Liver (tissue), 8 donors: ENCODE measurements at regions not wholly inside any gene's neighbourhood (a gene's known extent, or its start where the extent isn't known, plus 50 kb on each side); places are given as distances from the start of the nearest gene placed in this dataset.

Experiments used
- DNase-seq: peaks from one replicate; pipeline ENCODE4 v3.0.0-alpha.2; 2017; ENCODE audit warnings: low spot score
- H3K27ac ChIP-seq, 2 donors: one replicate each; pipeline ENCODE4 v1.7.0; 2013; ENCODE audit warnings: inconsistent platforms in 2 of 2, low read length in 2 of 2, control low read depth in 1 of 2, low read depth in 1 of 2, mild to moderate bottlenecking in 1 of 2
- H3K27me3 ChIP-seq, 4 donors: one replicate each; pipeline versions ENCODE4 v1.6.1 to v1.7.0; 2013; ENCODE audit warnings: low read length in 3 of 4, inconsistent platforms in 1 of 4, mild to moderate bottlenecking in 1 of 4, moderate library complexity in 1 of 4; ENCODE audit not compliant: control insufficient read depth in 4 of 4, insufficient read depth in 4 of 4
- H3K36me3 ChIP-seq, 4 donors: one replicate each; pipeline versions ENCODE4 v1.6.1 to v1.7.0; 2013; ENCODE audit warnings: low read length in 3 of 4, mild to moderate bottlenecking in 3 of 4, low read depth in 1 of 4, moderate library complexity in 1 of 4; ENCODE audit not compliant: control insufficient read depth in 4 of 4, insufficient read depth in 3 of 4
- H3K4me1 ChIP-seq, 4 donors: one replicate each; pipeline versions ENCODE4 v1.6.1 to v1.7.0; 2013; ENCODE audit warnings: low read length in 3 of 4, mild to moderate bottlenecking in 3 of 4, moderate library complexity in 1 of 4; ENCODE audit not compliant: control insufficient read depth in 4 of 4, insufficient read depth in 4 of 4
- H3K4me3 ChIP-seq, 3 donors: one replicate each; pipeline versions ENCODE4 v1.6.1 to v1.7.0; 2013; ENCODE audit warnings: low read length in 3 of 3, control low read depth in 1 of 3, low read depth in 1 of 3, mild to moderate bottlenecking in 1 of 3
- H3K9ac ChIP-seq, 2 donors: one replicate each; pipeline ENCODE4 v1.7.0; 2013; ENCODE audit warnings: low read length in 2 of 2, mild to moderate bottlenecking in 2 of 2, moderate library complexity in 2 of 2, control low read depth in 1 of 2, low read depth in 1 of 2
- H3K9me3 ChIP-seq, 4 donors: one replicate each; pipeline versions ENCODE4 v1.6.1 to v1.7.0; 2013; ENCODE audit warnings: low read length in 3 of 4; ENCODE audit not compliant: control insufficient read depth in 4 of 4
- EGR1 ChIP-seq, 2 donors: IDR thresholded peaks; 2 replicates each; pipeline ENCODE4 v1.6.1; 2016 to 2018; ENCODE audit warnings: antibody characterized with exemption in 2 of 2, low read depth in 2 of 2
- FOXA1 ChIP-seq: IDR thresholded peaks from 2 replicates; pipeline ENCODE4 v1.6.1; 2016; ENCODE audit warnings: antibody characterized with exemption
- GABPA ChIP-seq, 2 donors: IDR thresholded peaks in 1 of 2; conservative IDR thresholded peaks in 1 of 2; 2 replicates each; pipeline ENCODE4 v1.6.1; 2016; ENCODE audit warnings: antibody characterized with exemption in 2 of 2, mild to moderate bottlenecking in 1 of 2, moderate library complexity in 1 of 2
- HNF4A ChIP-seq, 2 donors: conservative IDR thresholded peaks; 2 replicates each; pipeline ENCODE4 v1.6.1; 2016; ENCODE audit warnings: antibody characterized with exemption in 2 of 2, mild to moderate bottlenecking in 2 of 2
- HNF4G ChIP-seq: IDR thresholded peaks from 2 replicates; pipeline ENCODE4 v1.6.1; 2016; ENCODE audit warnings: antibody characterized with exemption
- JUND ChIP-seq, 2 donors: IDR thresholded peaks; 2 replicates each; pipeline ENCODE4 v1.6.1; 2016; ENCODE audit warnings: antibody characterized with exemption in 2 of 2
- RAD21 ChIP-seq, 2 donors: IDR thresholded peaks; 2 replicates each; pipeline ENCODE4 v1.6.1; 2016; ENCODE audit warnings: antibody characterized with exemption in 2 of 2, mild to moderate bottlenecking in 2 of 2
- RXRA ChIP-seq, 2 donors: IDR thresholded peaks; 2 replicates each; pipeline ENCODE4 v1.6.1; 2017 to 2018; ENCODE audit warnings: antibody characterized with exemption in 2 of 2, mild to moderate bottlenecking in 1 of 2
- SP1 ChIP-seq: IDR thresholded peaks from 2 replicates; pipeline ENCODE4 v1.6.1; 2018; ENCODE audit warnings: antibody characterized with exemption, mild to moderate bottlenecking
- YY1 ChIP-seq: IDR thresholded peaks from 2 replicates; pipeline ENCODE4 v1.6.1; 2016; ENCODE audit warnings: antibody characterized with exemption, mild to moderate bottlenecking
- WGBS: extraction: QIAGEN DNeasy Blood & Tissue Kit; methylation state at CpG from one replicate; pipeline ENCODE4 v1.1.7; 2013; 5-methylcytosine and 5-hydroxymethylcytosine counted together
- TF ChIP-seq, protein P1 (sequence below): IDR thresholded peaks from 2 replicates; pipeline ENCODE4 v1.6.1; 2016; ENCODE audit warnings: antibody characterized with exemption
- TF ChIP-seq, protein P2 (sequence below): IDR thresholded peaks from 2 replicates; pipeline ENCODE4 v1.6.1; 2016; ENCODE audit warnings: antibody characterized with exemption
- TF ChIP-seq, protein P3 (sequence below): IDR thresholded peaks from 2 replicates; pipeline ENCODE4 v1.6.1; 2016; ENCODE audit warnings: antibody characterized with exemption
- TF ChIP-seq, protein P4 (sequence below): IDR thresholded peaks from 2 replicates; pipeline ENCODE4 v1.6.1; 2016; ENCODE audit warnings: antibody characterized with exemption, mild to moderate bottlenecking
- TF ChIP-seq, protein P5 (sequence below): fragments of 150-350 bp; IDR thresholded peaks from 2 replicates; pipeline ENCODE4 v1.5.1; 2017; ENCODE audit warnings: improper control_type of control experiment, low read depth, low read length; ENCODE audit not compliant: missing input control
- donor health status: healthy.
- donor health status: healthy.
- donor health status: healthy.
- donor health status: healthy.
- donor health status: healthy.

DNA sequence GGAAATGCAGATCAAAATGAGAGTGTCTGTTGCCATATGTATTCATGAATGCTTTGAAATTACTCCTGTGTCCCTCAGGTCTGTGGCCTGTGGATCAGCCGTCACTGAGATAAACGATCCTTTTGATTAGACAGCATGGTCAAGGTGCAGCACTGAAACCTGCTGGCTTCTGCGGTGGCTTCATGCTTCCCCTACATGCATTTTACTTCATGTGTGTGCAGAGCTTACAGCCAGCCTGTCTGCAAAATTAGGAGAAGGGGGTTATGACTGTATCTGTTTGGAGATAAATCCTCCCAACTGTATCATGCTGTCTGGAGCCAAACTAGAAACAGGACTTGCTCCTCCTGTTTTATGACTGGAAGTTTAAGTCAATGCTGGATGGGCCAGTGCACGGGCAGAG lies 71.0 kb upstream of the PLPP4 start:
- WGBS: 66% methylated on average over 4 of the region's 4 CpGs
- TF ChIP-seq RAD21 (IDR thresholded peaks at IDR 0.05) (no peak), YY1 (no peak), SP1 (no peak), FOXA1 (no peak), GABPA (IDR thresholded peaks at IDR 0.05 in 1 of 2, conservative IDR thresholded peaks at IDR 0.05 in 1 of 2) (no peak), RXRA (IDR thresholded peaks at IDR 0.05) (no peak), HNF4G (no peak), JUND (IDR thresholded peaks at IDR 0.05) (no peak)
- TF ChIP-seq, protein P1, sequence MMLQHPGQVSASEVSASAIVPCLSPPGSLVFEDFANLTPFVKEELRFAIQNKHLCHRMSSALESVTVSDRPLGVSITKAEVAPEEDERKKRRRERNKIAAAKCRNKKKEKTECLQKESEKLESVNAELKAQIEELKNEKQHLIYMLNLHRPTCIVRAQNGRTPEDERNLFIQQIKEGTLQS: no peak
- TF ChIP-seq, protein P2, sequence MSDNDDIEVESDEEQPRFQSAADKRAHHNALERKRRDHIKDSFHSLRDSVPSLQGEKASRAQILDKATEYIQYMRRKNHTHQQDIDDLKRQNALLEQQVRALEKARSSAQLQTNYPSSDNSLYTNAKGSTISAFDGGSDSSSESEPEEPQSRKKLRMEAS: no peak
- TF ChIP-seq, protein P3, sequence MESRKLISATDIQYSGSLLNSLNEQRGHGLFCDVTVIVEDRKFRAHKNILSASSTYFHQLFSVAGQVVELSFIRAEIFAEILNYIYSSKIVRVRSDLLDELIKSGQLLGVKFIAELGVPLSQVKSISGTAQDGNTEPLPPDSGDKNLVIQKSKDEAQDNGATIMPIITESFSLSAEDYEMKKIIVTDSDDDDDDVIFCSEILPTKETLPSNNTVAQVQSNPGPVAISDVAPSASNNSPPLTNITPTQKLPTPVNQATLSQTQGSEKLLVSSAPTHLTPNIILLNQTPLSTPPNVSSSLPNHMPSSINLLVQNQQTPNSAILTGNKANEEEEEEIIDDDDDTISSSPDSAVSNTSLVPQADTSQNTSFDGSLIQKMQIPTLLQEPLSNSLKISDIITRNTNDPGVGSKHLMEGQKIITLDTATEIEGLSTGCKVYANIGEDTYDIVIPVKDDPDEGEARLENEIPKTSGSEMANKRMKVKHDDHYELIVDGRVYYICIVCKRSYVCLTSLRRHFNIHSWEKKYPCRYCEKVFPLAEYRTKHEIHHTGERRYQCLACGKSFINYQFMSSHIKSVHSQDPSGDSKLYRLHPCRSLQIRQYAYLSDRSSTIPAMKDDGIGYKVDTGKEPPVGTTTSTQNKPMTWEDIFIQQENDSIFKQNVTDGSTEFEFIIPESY: no peak
- TF ChIP-seq, protein P4, sequence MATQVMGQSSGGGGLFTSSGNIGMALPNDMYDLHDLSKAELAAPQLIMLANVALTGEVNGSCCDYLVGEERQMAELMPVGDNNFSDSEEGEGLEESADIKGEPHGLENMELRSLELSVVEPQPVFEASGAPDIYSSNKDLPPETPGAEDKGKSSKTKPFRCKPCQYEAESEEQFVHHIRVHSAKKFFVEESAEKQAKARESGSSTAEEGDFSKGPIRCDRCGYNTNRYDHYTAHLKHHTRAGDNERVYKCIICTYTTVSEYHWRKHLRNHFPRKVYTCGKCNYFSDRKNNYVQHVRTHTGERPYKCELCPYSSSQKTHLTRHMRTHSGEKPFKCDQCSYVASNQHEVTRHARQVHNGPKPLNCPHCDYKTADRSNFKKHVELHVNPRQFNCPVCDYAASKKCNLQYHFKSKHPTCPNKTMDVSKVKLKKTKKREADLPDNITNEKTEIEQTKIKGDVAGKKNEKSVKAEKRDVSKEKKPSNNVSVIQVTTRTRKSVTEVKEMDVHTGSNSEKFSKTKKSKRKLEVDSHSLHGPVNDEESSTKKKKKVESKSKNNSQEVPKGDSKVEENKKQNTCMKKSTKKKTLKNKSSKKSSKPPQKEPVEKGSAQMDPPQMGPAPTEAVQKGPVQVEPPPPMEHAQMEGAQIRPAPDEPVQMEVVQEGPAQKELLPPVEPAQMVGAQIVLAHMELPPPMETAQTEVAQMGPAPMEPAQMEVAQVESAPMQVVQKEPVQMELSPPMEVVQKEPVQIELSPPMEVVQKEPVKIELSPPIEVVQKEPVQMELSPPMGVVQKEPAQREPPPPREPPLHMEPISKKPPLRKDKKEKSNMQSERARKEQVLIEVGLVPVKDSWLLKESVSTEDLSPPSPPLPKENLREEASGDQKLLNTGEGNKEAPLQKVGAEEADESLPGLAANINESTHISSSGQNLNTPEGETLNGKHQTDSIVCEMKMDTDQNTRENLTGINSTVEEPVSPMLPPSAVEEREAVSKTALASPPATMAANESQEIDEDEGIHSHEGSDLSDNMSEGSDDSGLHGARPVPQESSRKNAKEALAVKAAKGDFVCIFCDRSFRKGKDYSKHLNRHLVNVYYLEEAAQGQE: no peak
- DNase-seq: no peak
- Histone ChIP-seq H3K27me3 (peaks cover 0 to 13% (median 0%) of the 10 kb centered on the region in 4 donors), H3K4me3 (no peak overlapping the region), H3K36me3 (no peaks in the 10 kb centered on the region), H3K4me1 (no peaks in the 10 kb centered on the region), H3K9me3 (no peaks in the 10 kb centered on the region), H3K27ac (no peak overlapping the region), H3K9ac (no peak overlapping the region)

DNA sequence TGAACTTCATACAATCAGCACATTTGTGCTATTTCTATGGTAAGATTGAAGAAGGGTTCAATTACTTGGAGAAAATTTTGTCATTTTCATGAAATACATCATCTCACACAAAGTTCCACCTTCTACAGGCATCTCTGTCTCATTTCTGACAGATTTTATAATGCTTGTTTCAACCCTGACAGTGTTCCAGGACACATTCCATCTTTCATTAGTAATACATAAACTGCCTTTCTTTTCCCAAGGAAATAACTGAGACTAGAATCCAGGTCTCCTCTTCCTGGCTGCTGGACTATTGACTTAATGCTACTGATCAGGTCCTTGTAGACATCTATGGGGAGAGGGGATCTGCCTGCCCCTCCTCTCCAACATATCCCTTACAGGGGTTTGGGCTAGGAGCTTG lies 70.1 kb upstream of the PLPP4 start:
- no peak for TF ChIP-seq SP1
- TF ChIP-seq RAD21 (IDR thresholded peaks at IDR 0.05): no peak
- no peak for TF ChIP-seq FOXA1
- TF ChIP-seq, protein P3: no peak
- no peak for TF ChIP-seq EGR1 (IDR thresholded peaks at IDR 0.05; ENCODE audit: low read depth in 2 of 2)
- TF ChIP-seq, protein P5, sequence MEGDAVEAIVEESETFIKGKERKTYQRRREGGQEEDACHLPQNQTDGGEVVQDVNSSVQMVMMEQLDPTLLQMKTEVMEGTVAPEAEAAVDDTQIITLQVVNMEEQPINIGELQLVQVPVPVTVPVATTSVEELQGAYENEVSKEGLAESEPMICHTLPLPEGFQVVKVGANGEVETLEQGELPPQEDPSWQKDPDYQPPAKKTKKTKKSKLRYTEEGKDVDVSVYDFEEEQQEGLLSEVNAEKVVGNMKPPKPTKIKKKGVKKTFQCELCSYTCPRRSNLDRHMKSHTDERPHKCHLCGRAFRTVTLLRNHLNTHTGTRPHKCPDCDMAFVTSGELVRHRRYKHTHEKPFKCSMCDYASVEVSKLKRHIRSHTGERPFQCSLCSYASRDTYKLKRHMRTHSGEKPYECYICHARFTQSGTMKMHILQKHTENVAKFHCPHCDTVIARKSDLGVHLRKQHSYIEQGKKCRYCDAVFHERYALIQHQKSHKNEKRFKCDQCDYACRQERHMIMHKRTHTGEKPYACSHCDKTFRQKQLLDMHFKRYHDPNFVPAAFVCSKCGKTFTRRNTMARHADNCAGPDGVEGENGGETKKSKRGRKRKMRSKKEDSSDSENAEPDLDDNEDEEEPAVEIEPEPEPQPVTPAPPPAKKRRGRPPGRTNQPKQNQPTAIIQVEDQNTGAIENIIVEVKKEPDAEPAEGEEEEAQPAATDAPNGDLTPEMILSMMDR: no peak
- no peak for TF ChIP-seq HNF4A (conservative IDR thresholded peaks at IDR 0.05)
- DNase-seq: no peak

More for the DNA sequence above, 70.1 kb upstream of the PLPP4 start:
- peaks cover 0 to 13% (median 0%) of the 10 kb centered on the region in 4 donors for H3K27me3 ChIP-seq
- no peak overlapping the region for H3K27ac ChIP-seq
- H3K4me1 ChIP-seq: no peaks in the 10 kb centered on the region
- H3K9me3 ChIP-seq: no peaks in the 10 kb centered on the region
- no peak overlapping the region for H3K9ac ChIP-seq
- no peak overlapping the region for H3K4me3 ChIP-seq
- H3K36me3 ChIP-seq: no peaks in the 10 kb centered on the region
